HL-60 (cell line): ENCODE measurements at regions not wholly inside any gene's neighbourhood (a gene's known extent, or its start where the extent isn't known, plus 50 kb on each side); places are given as distances from the start of the nearest gene placed in this dataset.

Experiments used
- DNase-seq, 2 experiments: peaks; one replicate each; pipeline ENCODE4 v3.0.0-alpha.2; 2010 to 2020; ENCODE audit warnings: low read depth in 1 of 2, low spot score in 1 of 2
- H3K27ac ChIP-seq: fragments of 250-450 bp; sonication (Bioruptor Pico); replicated peaks from 2 replicates; pipeline ENCODE4 v1.5.1; 2020; ENCODE audit warnings: mild to moderate bottlenecking, moderate library complexity
- H3K27me3 ChIP-seq: fragments of 250-450 bp; sonication (Bioruptor Pico); 2 replicates; pipeline ENCODE4 v1.5.1; 2021; ENCODE audit warnings: mild to moderate bottlenecking, moderate library complexity; ENCODE audit not compliant: insufficient read depth, poor library complexity, severe bottlenecking
- H3K4me3 ChIP-seq: replicated peaks from 2 replicates; pipeline ENCODE4 v1.5.1; 2011; ENCODE audit warnings: mild to moderate bottlenecking, control low read depth, low read length; ENCODE audit not compliant: insufficient read depth
- GABPA ChIP-seq: IDR thresholded peaks from 2 replicates; pipeline ENCODE4 v1.6.1; 2012; ENCODE audit warnings: low read depth
- POLR2AphosphoS5 ChIP-seq: IDR thresholded peaks from 2 replicates; pipeline ENCODE4 v1.6.1; 2012; ENCODE audit warnings: low read depth
- SPI1 ChIP-seq: IDR thresholded peaks from 2 replicates; pipeline ENCODE4 v1.6.1; 2012; ENCODE audit warnings: low read depth, mild to moderate bottlenecking, borderline replicate concordance
- TF ChIP-seq, protein P1 (sequence below): IDR thresholded peaks from one replicate; pipeline ENCODE4 v1.5.1; 2011; ENCODE audit warnings: low read length, control low read depth, inconsistent platforms; ENCODE audit not compliant: insufficient read depth
- TF ChIP-seq, protein P2 (sequence below): IDR thresholded peaks from 2 replicates; pipeline ENCODE4 v1.6.1; 2012; ENCODE audit warnings: low read depth; ENCODE audit not compliant: insufficient replicate concordance

DNA sequence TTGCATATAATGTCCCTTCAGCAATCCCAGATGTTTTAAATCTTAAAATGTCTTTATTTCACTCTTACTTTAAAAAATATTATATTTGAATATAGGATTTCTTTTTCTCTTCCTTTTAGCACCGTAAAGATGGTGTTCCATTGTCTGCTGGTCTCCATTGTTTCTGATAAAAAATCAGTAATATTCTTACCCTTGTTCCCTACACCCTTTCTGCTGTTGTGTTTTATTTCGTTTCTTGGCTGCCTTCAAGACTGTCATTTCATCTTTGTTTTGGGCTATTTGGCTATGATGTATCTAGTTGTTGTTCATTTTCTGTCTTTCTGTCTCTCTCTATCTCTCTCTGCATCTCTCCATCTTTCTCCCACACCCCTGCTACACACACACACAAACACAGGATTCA lies 197.9 kb downstream of the IRX2 start:
- Histone ChIP-seq H3K27ac (no peak overlapping the region), H3K4me3 (no peak overlapping the region), H3K27me3 (no peaks in the 10 kb centered on the region)
- TF ChIP-seq POLR2AphosphoS5 (no peak), GABPA (no peak), SPI1 (no peak)
- TF ChIP-seq, protein P1, sequence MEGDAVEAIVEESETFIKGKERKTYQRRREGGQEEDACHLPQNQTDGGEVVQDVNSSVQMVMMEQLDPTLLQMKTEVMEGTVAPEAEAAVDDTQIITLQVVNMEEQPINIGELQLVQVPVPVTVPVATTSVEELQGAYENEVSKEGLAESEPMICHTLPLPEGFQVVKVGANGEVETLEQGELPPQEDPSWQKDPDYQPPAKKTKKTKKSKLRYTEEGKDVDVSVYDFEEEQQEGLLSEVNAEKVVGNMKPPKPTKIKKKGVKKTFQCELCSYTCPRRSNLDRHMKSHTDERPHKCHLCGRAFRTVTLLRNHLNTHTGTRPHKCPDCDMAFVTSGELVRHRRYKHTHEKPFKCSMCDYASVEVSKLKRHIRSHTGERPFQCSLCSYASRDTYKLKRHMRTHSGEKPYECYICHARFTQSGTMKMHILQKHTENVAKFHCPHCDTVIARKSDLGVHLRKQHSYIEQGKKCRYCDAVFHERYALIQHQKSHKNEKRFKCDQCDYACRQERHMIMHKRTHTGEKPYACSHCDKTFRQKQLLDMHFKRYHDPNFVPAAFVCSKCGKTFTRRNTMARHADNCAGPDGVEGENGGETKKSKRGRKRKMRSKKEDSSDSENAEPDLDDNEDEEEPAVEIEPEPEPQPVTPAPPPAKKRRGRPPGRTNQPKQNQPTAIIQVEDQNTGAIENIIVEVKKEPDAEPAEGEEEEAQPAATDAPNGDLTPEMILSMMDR: no peak
- TF ChIP-seq, protein P2, sequence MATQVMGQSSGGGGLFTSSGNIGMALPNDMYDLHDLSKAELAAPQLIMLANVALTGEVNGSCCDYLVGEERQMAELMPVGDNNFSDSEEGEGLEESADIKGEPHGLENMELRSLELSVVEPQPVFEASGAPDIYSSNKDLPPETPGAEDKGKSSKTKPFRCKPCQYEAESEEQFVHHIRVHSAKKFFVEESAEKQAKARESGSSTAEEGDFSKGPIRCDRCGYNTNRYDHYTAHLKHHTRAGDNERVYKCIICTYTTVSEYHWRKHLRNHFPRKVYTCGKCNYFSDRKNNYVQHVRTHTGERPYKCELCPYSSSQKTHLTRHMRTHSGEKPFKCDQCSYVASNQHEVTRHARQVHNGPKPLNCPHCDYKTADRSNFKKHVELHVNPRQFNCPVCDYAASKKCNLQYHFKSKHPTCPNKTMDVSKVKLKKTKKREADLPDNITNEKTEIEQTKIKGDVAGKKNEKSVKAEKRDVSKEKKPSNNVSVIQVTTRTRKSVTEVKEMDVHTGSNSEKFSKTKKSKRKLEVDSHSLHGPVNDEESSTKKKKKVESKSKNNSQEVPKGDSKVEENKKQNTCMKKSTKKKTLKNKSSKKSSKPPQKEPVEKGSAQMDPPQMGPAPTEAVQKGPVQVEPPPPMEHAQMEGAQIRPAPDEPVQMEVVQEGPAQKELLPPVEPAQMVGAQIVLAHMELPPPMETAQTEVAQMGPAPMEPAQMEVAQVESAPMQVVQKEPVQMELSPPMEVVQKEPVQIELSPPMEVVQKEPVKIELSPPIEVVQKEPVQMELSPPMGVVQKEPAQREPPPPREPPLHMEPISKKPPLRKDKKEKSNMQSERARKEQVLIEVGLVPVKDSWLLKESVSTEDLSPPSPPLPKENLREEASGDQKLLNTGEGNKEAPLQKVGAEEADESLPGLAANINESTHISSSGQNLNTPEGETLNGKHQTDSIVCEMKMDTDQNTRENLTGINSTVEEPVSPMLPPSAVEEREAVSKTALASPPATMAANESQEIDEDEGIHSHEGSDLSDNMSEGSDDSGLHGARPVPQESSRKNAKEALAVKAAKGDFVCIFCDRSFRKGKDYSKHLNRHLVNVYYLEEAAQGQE: no peak
- DNase-seq: no peak

DNA sequence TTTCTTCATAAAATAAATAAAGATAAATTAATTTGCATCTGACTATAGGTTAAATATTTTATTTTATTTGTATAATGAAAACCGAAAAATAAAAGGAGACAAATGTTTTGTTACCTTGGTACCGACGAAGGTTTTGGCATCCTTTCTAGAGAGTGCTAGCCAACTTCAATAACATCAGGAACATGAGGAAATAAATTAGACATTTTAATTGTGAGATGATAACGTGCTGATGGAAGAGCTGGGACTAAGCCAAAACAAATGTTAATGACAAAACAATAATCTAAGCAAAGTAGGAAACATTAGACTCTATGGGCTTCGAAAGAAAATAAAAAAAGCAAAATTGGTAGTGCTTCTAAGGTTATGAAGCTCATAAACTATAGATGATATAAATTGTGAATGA lies 201.0 kb downstream of the IRX2 start:
- no peak overlapping the region for H3K4me3 ChIP-seq
- H3K27ac ChIP-seq: no peak overlapping the region
- TF ChIP-seq GABPA (no peak), POLR2AphosphoS5 (no peak), SPI1 (no peak)
- TF ChIP-seq, protein P1: no peak
- TF ChIP-seq, protein P2: no peak
- no peaks in the 10 kb centered on the region for H3K27me3 ChIP-seq
- DNase-seq: no peak

DNA sequence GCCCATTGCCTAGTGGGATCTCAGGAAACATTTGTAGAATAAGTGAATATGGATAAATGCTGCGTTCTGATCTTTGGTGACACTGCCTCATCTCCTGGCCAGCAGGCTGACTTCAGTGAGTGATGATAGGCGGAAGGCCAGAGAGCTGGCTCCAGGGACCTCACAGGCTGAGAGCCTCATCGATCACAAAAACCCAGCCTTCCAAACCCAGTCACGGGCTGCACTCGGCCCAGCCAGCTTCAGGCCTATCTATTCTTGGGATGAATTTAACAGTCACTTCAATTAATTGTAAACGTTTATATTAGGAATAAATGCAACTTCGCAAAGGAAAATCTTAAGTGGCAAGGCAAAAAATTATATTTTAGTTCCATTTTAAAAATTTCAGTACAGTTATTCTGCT lies 201.6 kb downstream of the IRX2 start:
- H3K27ac ChIP-seq: no peak overlapping the region
- no peak overlapping the region for H3K4me3 ChIP-seq
- TF ChIP-seq GABPA (no peak), POLR2AphosphoS5 (no peak), SPI1 (no peak)
- TF ChIP-seq, protein P2: no peak
- TF ChIP-seq, protein P1: no peak
- H3K27me3 ChIP-seq: no peaks in the 10 kb centered on the region
- DNase-seq: no peak
